B cell (primary cell): ENCODE measurements at regions not wholly inside any gene's neighbourhood (a gene's known extent, or its start where the extent isn't known, plus 50 kb on each side); places are given as distances from the start of the nearest gene placed in this dataset.

ENCODE experiments used
- ATAC-seq: fragments of 200-7000 bp; cut with Tn5 transposase; one replicate; pipeline ENCODE4 v1.10.0; 2021; ENCODE audit warnings: low read depth, mild to moderate bottlenecking, moderate number of reproducible peaks, moderate library complexity
- CTCF ChIA-PET: fragments of 350-600 bp; sonication (Branson Sonifier 250); formaldehyde crosslinking; loops from one replicate; lab custom pipeline; 2021; ENCODE audit warnings: antibody characterized with exemption, inconsistent platforms; lab: Charles Lee
- POLR2A ChIA-PET: fragments of 350-600 bp; sonication (Branson Sonifier 250); formaldehyde crosslinking; loops from one replicate; lab custom pipeline; 2021; ENCODE audit warnings: antibody characterized with exemption; lab: Charles Lee
- DNase-seq: peaks from one replicate; pipeline ENCODE4 v3.0.0; 2013
- H2AFZ ChIP-seq: 2 replicates; pipeline ENCODE4 v1.6.1; 2012; ENCODE audit warnings: mild to moderate bottlenecking, low read depth, low read length; ENCODE audit not compliant: insufficient read depth, poor library complexity, severe bottlenecking
- H3K27ac ChIP-seq, 2 donors: 1 replicate in 1 of 2; 2 replicates in 1 of 2; pipeline ENCODE4 v1.5.1; 2012 to 2013; ENCODE audit warnings: low read length in 2 of 2, mild to moderate bottlenecking in 2 of 2, moderate library complexity in 1 of 2
- H3K27me3 ChIP-seq, 4 experiments: fragments of 200-600 bp in 1 of 4; sonication (generic) in 1 of 4; replicated peaks in 1 of 4; 1 replicate in 2 of 4; 2 replicates in 2 of 4; pipeline versions ENCODE4 v1.6.1 to v1.7.0; 2013 to 2016; ENCODE audit warnings: low read length in 3 of 4, mild to moderate bottlenecking in 2 of 4, mixed read lengths in 1 of 4, moderate library complexity in 1 of 4; ENCODE audit not compliant: insufficient read depth in 4 of 4, control insufficient read depth in 3 of 4; ENCODE audit errors: control extremely low read depth in 1 of 4
- H3K36me3 ChIP-seq, 2 experiments: replicated peaks in 1 of 2; 1 replicate in 1 of 2; 2 replicates in 1 of 2; pipeline versions ENCODE4 v1.6.1 to v1.7.1; 2013; ENCODE audit warnings: low read length in 1 of 2; ENCODE audit not compliant: insufficient read depth in 2 of 2, control insufficient read depth in 1 of 2; ENCODE audit errors: control extremely low read depth in 1 of 2, extremely low read depth in 1 of 2
- H3K4me1 ChIP-seq, 2 donors: fragments of 200-600 bp in 1 of 2; sonication (generic) in 1 of 2; 1 replicate in 1 of 2; 2 replicates in 1 of 2; pipeline versions ENCODE4 v1.5.1 to v1.6.1; 2013 to 2017; ENCODE audit warnings: low read length in 2 of 2; ENCODE audit not compliant: control insufficient read depth in 2 of 2, insufficient read depth in 2 of 2
- H3K4me2 ChIP-seq: replicated peaks from 2 replicates; pipeline ENCODE3; 2012; ENCODE audit warnings: mild to moderate bottlenecking, low read depth, low read length; ENCODE audit not compliant: poor library complexity, severe bottlenecking
- H3K4me3 ChIP-seq, 5 experiments: fragments of 200-600 bp in 1 of 5; sonication (generic) in 1 of 5; 1 replicate in 3 of 5; 2 replicates in 2 of 5; pipeline versions ENCODE4 v1.5.1 to v1.7.0; 2011 to 2016; ENCODE audit warnings: low read length in 4 of 5, mild to moderate bottlenecking in 4 of 5, low read depth in 2 of 5, control low read depth in 1 of 5, moderate library complexity in 1 of 5; ENCODE audit not compliant: insufficient read depth in 1 of 5; ENCODE audit errors: control extremely low read depth in 1 of 5, extremely low read depth in 1 of 5
- H3K79me2 ChIP-seq: fragments of 200-600 bp; sonication (generic); one replicate; pipeline ENCODE4 v1.6.0; 2016; ENCODE audit warnings: low read length; ENCODE audit not compliant: control insufficient read depth, insufficient read depth
- H3K9ac ChIP-seq: fragments of 200-600 bp; sonication (generic); 2 replicates; pipeline ENCODE4 v1.6.1; 2017; ENCODE audit warnings: mild to moderate bottlenecking, low read length, moderate library complexity
- H3K9me3 ChIP-seq, 3 donors: one replicate each; pipeline versions ENCODE4 v1.6.1 to v1.7.1; 2013; ENCODE audit warnings: low read length in 2 of 3; ENCODE audit not compliant: control insufficient read depth in 2 of 3, insufficient read depth in 1 of 3; ENCODE audit errors: control extremely low read depth in 1 of 3
- H4K20me1 ChIP-seq: 2 replicates; pipeline ENCODE4 v1.6.0; 2012; ENCODE audit warnings: mild to moderate bottlenecking, low read length; ENCODE audit not compliant: insufficient read depth, control insufficient read depth, poor library complexity, severe bottlenecking
- H3K27ac Mint-ChIP-seq: one replicate; pipeline ENCODE4 v1.8.0; 2021; ENCODE audit warnings: mixed read lengths
- H3K27me3 Mint-ChIP-seq: one replicate; pipeline ENCODE4 v1.8.0; 2021; ENCODE audit warnings: mixed read lengths
- H3K4me1 Mint-ChIP-seq: one replicate; pipeline ENCODE4 v1.8.0; 2021; ENCODE audit warnings: mixed read lengths
- H3K4me3 Mint-ChIP-seq: one replicate; pipeline ENCODE4 v1.8.0; 2021; ENCODE audit warnings: mixed read lengths
- H3K9me3 Mint-ChIP-seq: one replicate; pipeline ENCODE4 v1.8.0; 2022; ENCODE audit warnings: mixed read lengths; ENCODE audit not compliant: insufficient read depth
- EZH2 ChIP-seq: IDR thresholded peaks from 2 replicates; pipeline ENCODE4 v1.6.1; 2012; ENCODE audit warnings: borderline replicate concordance, low read depth, mild to moderate bottlenecking, moderate library complexity, low read length; ENCODE audit not compliant: insufficient read depth, poor library complexity, severe bottlenecking
- WGBS: methylation state at CpG from one replicate; pipeline ENCODE4 v1.1.5; 2013; ENCODE audit warnings: missing lambda C conversion rate; ENCODE audit not compliant: insufficient coverage; 5-methylcytosine and 5-hydroxymethylcytosine counted together
- intact Hi-C: fragments of 100-400 bp; cut with micrococcal nuclease; formaldehyde crosslinking; loops from one replicate; pipeline ENCODE4 v1.10.0; 2022
- TF ChIP-seq, protein P1 (sequence below): fragments of 200-600 bp; IDR thresholded peaks from one replicate; pipeline ENCODE4 v1.8.0; 2022; ENCODE audit warnings: antibody characterized with exemption, mild to moderate bottlenecking

DNA sequence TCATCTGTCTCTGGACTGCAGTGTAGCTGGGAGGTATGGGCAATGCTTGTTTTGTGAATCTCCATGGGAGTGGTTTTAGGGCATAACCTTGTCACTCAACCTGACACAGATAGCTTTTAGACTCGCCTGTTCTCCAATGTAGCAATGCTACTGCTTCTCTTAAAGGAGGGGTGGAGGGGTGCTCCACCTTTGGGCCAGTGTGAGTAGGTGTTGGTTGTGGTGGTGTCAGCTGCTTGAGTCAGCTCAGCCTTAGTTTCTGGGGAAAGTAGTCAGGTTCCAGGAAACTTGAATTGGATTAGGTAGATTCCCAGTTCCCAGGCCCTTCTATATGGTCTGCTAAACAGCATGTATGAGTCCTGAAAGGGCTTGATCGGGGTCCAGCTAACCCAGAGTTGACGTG lies 91.1 kb upstream of the PLPPR1 start:
- Histone ChIP-seq H3K9ac (no peak overlapping the region), H3K4me1 (no peaks in the 10 kb centered on the region), H3K9me3 (peaks cover 0 to 11% (median 0%) of the 10 kb centered on the region in 3 donors), H3K27me3 (no peaks in the 10 kb centered on the region), H3K79me2 (no peaks in the 10 kb centered on the region), H3K36me3 (no peaks in the 10 kb centered on the region), H4K20me1 (no peaks in the 10 kb centered on the region), H3K4me2 (no peak overlapping the region), H3K27ac (no peak overlapping the region), H2AFZ (no peak overlapping the region), H3K4me3 (no peak overlapping the region)
- DNase-seq, result no peak
- ChIA-PET CTCF (no interaction called here), POLR2A (no interaction called here)
- no peak for ATAC-seq
- intact Hi-C loops, result no loop called here
- Mint-ChIP-seq H3K27ac (no peak overlapping the region), H3K4me3 (no peak overlapping the region), H3K4me1 (no peaks in the 10 kb centered on the region), H3K27me3 (no peaks in the 10 kb centered on the region), H3K9me3 (peaks cover 5% of the 10 kb centered on the region)
- WGBS, result 82% methylated on average over 3 of the region's 3 CpGs
- no peak for TF ChIP-seq EZH2
- TF ChIP-seq, protein P1, sequence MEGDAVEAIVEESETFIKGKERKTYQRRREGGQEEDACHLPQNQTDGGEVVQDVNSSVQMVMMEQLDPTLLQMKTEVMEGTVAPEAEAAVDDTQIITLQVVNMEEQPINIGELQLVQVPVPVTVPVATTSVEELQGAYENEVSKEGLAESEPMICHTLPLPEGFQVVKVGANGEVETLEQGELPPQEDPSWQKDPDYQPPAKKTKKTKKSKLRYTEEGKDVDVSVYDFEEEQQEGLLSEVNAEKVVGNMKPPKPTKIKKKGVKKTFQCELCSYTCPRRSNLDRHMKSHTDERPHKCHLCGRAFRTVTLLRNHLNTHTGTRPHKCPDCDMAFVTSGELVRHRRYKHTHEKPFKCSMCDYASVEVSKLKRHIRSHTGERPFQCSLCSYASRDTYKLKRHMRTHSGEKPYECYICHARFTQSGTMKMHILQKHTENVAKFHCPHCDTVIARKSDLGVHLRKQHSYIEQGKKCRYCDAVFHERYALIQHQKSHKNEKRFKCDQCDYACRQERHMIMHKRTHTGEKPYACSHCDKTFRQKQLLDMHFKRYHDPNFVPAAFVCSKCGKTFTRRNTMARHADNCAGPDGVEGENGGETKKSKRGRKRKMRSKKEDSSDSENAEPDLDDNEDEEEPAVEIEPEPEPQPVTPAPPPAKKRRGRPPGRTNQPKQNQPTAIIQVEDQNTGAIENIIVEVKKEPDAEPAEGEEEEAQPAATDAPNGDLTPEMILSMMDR, result no peak

DNA sequence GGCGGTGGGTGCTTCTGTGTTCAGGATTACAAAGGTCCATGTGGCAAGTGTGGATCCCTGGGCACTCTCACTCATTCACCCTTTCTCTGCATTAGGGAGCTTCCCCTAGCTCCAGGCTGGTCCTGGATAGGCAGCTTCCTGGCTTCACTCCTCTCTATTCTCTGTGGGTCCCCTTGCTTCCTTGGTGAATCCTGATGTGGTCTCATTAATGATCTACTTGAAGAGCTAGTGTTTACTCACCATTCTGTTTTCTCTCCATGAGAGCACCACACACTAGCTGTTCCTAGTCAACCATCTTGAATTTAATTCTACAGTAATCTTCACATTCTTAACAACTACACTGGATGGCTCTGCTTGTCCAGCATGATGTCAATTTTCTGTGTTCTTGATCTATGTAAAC lies 90.0 kb upstream of the PLPPR1 start:
- H3K27ac ChIP-seq, result no peak overlapping the region
- ChIA-PET POLR2A (no interaction called here), CTCF (no interaction called here)
- no peaks in the 10 kb centered on the region for H4K20me1 ChIP-seq
- ATAC-seq (no peak), DNase-seq (no peak)
- WGBS, result 83% methylated on average over 1 of the region's 1 CpG
- no peaks in the 10 kb centered on the region for H3K27me3 ChIP-seq
- H3K4me1 ChIP-seq, result no peaks in the 10 kb centered on the region
- no peak overlapping the region for H3K9ac ChIP-seq
- Mint-ChIP-seq H3K9me3 (peaks cover 2% of the 10 kb centered on the region), H3K27ac (no peak overlapping the region), H3K27me3 (no peaks in the 10 kb centered on the region), H3K4me3 (no peak overlapping the region), H3K4me1 (no peaks in the 10 kb centered on the region)
- no peak overlapping the region for H3K4me3 ChIP-seq
- H3K9me3 ChIP-seq, result peaks cover 0 to 11% (median 0%) of the 10 kb centered on the region in 3 donors
- no peaks in the 10 kb centered on the region for H3K36me3 ChIP-seq
- no peak for TF ChIP-seq EZH2
- TF ChIP-seq, protein P1, result no peak
- no peak overlapping the region for H3K4me2 ChIP-seq
- intact Hi-C loops, result no loop called here
- H3K79me2 ChIP-seq, result no peaks in the 10 kb centered on the region
- no peak overlapping the region for H2AFZ ChIP-seq
